ENCODE measurements at regions not wholly inside any gene's neighbourhood (a gene's known extent, or its start where the extent isn't known, plus 50 kb on each side); places are given as distances from the start of the nearest gene placed in this dataset.

- H3K27me3 ChIP-seq (ENCODE audit: control insufficient read depth, insufficient read depth, low read length) = no peaks in the 10 kb centered on the region
- DNase-seq = no peak
- in situ Hi-C loops (cut with MboI; ENCODE audit: low sequenced_read_pairs) (no loop called here), dilution Hi-C loops (cut with HindIII; ENCODE audit: low sequenced_read_pairs, unreplicated experiment) (no loop called here), intact Hi-C loops (cut with micrococcal nuclease) (no loop called here)
- no peak for ATAC-seq (ENCODE audit: low read depth)
- H4K20me1 ChIP-seq (ENCODE audit: insufficient read depth, low read length) = no peaks in the 10 kb centered on the region
- WGBS, 2 experiments (ENCODE audit: extremely low coverage in 2 of 2, insufficient read length in 1 of 2) = 20% methylated on average over 2 of the region's 3 CpGs; no CpG with 5 or more reads in 1 of the 2 experiments
- H3K4me1 ChIP-seq (ENCODE audit: control insufficient read depth, insufficient read depth, low read length) = no peaks in the 10 kb centered on the region
- no peaks in the 10 kb centered on the region for H3K36me3 ChIP-seq (ENCODE audit: control insufficient read depth, insufficient read depth, low read length)
- H3K4ac ChIP-seq (ENCODE audit: low read depth, low read length) = no peak overlapping the region
- POLR2A ChIA-PET (ENCODE audit: unreplicated experiment) = no interaction called here
- no peak overlapping the region for H2BK120ac ChIP-seq (ENCODE audit: low read depth, low read length)
- H2AK9ac ChIP-seq (replicated peaks; ENCODE audit: low read depth, low read length, poor library complexity) = no peak overlapping the region
- CTCF ChIA-PET = no interaction called here
- H3K4me3 ChIP-seq (ENCODE audit: insufficient read depth, low read depth, low read length) = no peak overlapping the region
- no peak overlapping the region for H4K5ac ChIP-seq (ENCODE audit: low read depth, low read length)
- no peak overlapping the region for H2AK5ac ChIP-seq (ENCODE audit: low read depth, low read length)
- H3K9me3 ChIP-seq (ENCODE audit: control insufficient read depth, insufficient read depth, low read length) = peaks cover 2% of the 10 kb centered on the region; the same call in 1 of the 2 replicates
- H2BK15ac ChIP-seq (ENCODE audit: low read depth, low read length) = no peak overlapping the region
- no peaks in the 10 kb centered on the region for H3K9me1 ChIP-seq (ENCODE audit: insufficient read depth, low read length)
- no peak overlapping the region for H3K18ac ChIP-seq (ENCODE audit: low read depth, low read length)
- H3K14ac ChIP-seq (replicated peaks; ENCODE audit: low read depth, low read length) = no peak overlapping the region
- TF ChIP-seq NFE2L2 (IDR thresholded peaks at IDR 0.05; ENCODE audit: low read depth, low read length) (no peak), MAFK (IDR thresholded peaks at IDR 0.05; ENCODE audit: low read depth, low read length) (no peak), BHLHE40 (IDR thresholded peaks at IDR 0.05; ENCODE audit: low read depth, low read length) (no peak), CTCF (conservative IDR thresholded peaks at IDR 0.05; ENCODE audit: low read depth, low read length) (no peak), POLR2A (IDR thresholded peaks at IDR 0.05; ENCODE audit: low read depth, low read length) (no peak), MAZ (IDR thresholded peaks at IDR 0.05; ENCODE audit: borderline replicate concordance, low read depth, low read length) (no peak), CHD1 (IDR thresholded peaks at IDR 0.05; ENCODE audit: low read depth, low read length) (no peak), SMC3 (IDR thresholded peaks at IDR 0.05; ENCODE audit: low read depth, low read length) (no peak)
- TF ChIP-seq, protein P1, sequence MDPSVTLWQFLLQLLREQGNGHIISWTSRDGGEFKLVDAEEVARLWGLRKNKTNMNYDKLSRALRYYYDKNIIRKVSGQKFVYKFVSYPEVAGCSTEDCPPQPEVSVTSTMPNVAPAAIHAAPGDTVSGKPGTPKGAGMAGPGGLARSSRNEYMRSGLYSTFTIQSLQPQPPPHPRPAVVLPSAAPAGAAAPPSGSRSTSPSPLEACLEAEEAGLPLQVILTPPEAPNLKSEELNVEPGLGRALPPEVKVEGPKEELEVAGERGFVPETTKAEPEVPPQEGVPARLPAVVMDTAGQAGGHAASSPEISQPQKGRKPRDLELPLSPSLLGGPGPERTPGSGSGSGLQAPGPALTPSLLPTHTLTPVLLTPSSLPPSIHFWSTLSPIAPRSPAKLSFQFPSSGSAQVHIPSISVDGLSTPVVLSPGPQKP (IDR thresholded peaks at IDR 0.05; ENCODE audit: borderline replicate concordance, low read depth, low read length) = no peak
- no peak overlapping the region for H2BK20ac ChIP-seq (ENCODE audit: low read depth, low read length)
- H3K23ac ChIP-seq (ENCODE audit: low read depth, low read length) = no peak overlapping the region
- no peak overlapping the region for H4K8ac ChIP-seq (ENCODE audit: low read depth in 2 of 2, low read length in 2 of 2)
- no peak overlapping the region for H2AFZ ChIP-seq (replicated peaks; ENCODE audit: low read length, poor library complexity)
- no peak overlapping the region for H3K27ac ChIP-seq (ENCODE audit: insufficient read depth, low read length)
- H2BK5ac ChIP-seq (ENCODE audit: low read depth, low read length, poor library complexity, severe bottlenecking) = no peak overlapping the region
- no peak overlapping the region for H3K4me2 ChIP-seq (ENCODE audit: low read depth, low read length)
- H3K79me1 ChIP-seq (ENCODE audit: low read depth in 1 of 2, low read length in 2 of 2) = no peaks in the 10 kb centered on the region
- H4K91ac ChIP-seq (ENCODE audit: insufficient read depth, low read depth, low read length) = no peak overlapping the region
- no TSS peak for BruUV-seq (replicated peaks)
- H3K56ac ChIP-seq (ENCODE audit: extremely low read depth, insufficient read depth, low read length) = no peak overlapping the region
- H3K9ac ChIP-seq (ENCODE audit: low read depth, low read length) = no peak overlapping the region
These were observed 707.4 kb upstream of the STXBP6 start for GRCh38 chr14:25757364-25757763.
